SK-N-SH treated with all-trans-retinoic acid at 6 μM for 48 hours (cell line): ENCODE measurements at regions not wholly inside any gene's neighbourhood (a gene's known extent, or its start where the extent isn't known, plus 50 kb on each side); places are given as distances from the start of the nearest gene placed in this dataset.

ENCODE experiments used
- ATAC-seq: fragments of 200-7000 bp; cut with Tn5 transposase; 3 replicates; pipeline ENCODE4 v1.9.1; 2020; ENCODE audit warnings: mild to moderate bottlenecking, moderate library complexity
- ARNTL ChIP-seq: fragments of 450-650 bp; formaldehyde crosslinking; IDR thresholded peaks from 2 replicates; pipeline ENCODE4 v1.5.0; 2020; ENCODE audit warnings: low read depth, mild to moderate bottlenecking, moderate library complexity, borderline replicate concordance
- BACH2 ChIP-seq: fragments of 250-450 bp; sonication (Bioruptor Pico); IDR thresholded peaks from 2 replicates; pipeline ENCODE4 v1.9.0; 2021; ENCODE audit warnings: mild to moderate bottlenecking, borderline replicate concordance
- CREB5 ChIP-seq: fragments of 250-450 bp; sonication (Bioruptor Pico); IDR thresholded peaks from 2 replicates; pipeline ENCODE4 v1.5.1; 2020; ENCODE audit warnings: low read depth, mild to moderate bottlenecking, moderate library complexity
- CSDC2 ChIP-seq: fragments of 250-450 bp; sonication (Bioruptor Pico); IDR thresholded peaks from 2 replicates; pipeline ENCODE4 v1.5.0; 2020; ENCODE audit warnings: mild to moderate bottlenecking, moderate library complexity
- CSRNP3 ChIP-seq: fragments of 250-450 bp; sonication (Bioruptor Pico); IDR thresholded peaks from 2 replicates; pipeline ENCODE4 v1.5.1; 2021; ENCODE audit warnings: mild to moderate bottlenecking, moderate library complexity
- ESRRG ChIP-seq: fragments of 250-450 bp; sonication (Bioruptor Pico); IDR thresholded peaks from 2 replicates; pipeline ENCODE4 v1.6.1; 2021; ENCODE audit warnings: mild to moderate bottlenecking
- GLIS3 ChIP-seq: fragments of 250-450 bp; sonication (Bioruptor Pico); IDR thresholded peaks from 2 replicates; pipeline ENCODE4 v1.5.0; 2020; ENCODE audit warnings: mild to moderate bottlenecking, moderate library complexity
- ISL1 ChIP-seq: fragments of 250-450 bp; sonication (Bioruptor Pico); IDR thresholded peaks from 2 replicates; pipeline ENCODE4 v2.1.2; 2022; ENCODE audit warnings: mild to moderate bottlenecking, moderate library complexity
- OSR1 ChIP-seq: fragments of 250-450 bp; sonication (Bioruptor Pico); IDR thresholded peaks from 2 replicates; pipeline ENCODE4 v1.8.0; 2022; ENCODE audit warnings: moderate library complexity, mild to moderate bottlenecking, inconsistent platforms
- PATZ1 ChIP-seq: fragments of 250-450 bp; sonication (Bioruptor Pico); IDR thresholded peaks from 2 replicates; pipeline ENCODE4 v1.8.0; 2020; ENCODE audit warnings: mild to moderate bottlenecking, moderate library complexity, borderline replicate concordance
- POU6F1 ChIP-seq: fragments of 250-450 bp; sonication (Bioruptor Pico); IDR thresholded peaks from 2 replicates; pipeline ENCODE4 v1.8.0; 2021; ENCODE audit warnings: low read depth, mild to moderate bottlenecking, moderate library complexity, borderline replicate concordance
- RARB ChIP-seq: fragments of 250-450 bp; sonication (Bioruptor Pico); IDR thresholded peaks from 2 replicates; pipeline ENCODE4 v1.8.0; 2021; ENCODE audit warnings: mild to moderate bottlenecking, moderate library complexity
- SNAI2 ChIP-seq: fragments of 250-450 bp; sonication (Bioruptor Pico); IDR thresholded peaks from 2 replicates; pipeline ENCODE4 v1.5.0; 2020; ENCODE audit warnings: mild to moderate bottlenecking, moderate library complexity
- TCF4 ChIP-seq: fragments of 250-450 bp; sonication (Bioruptor Pico); IDR thresholded peaks from 2 replicates; pipeline ENCODE4 v1.8.0; 2021; ENCODE audit warnings: mild to moderate bottlenecking, moderate library complexity, borderline replicate concordance
- TOX ChIP-seq: fragments of 250-450 bp; sonication (Bioruptor Pico); IDR thresholded peaks from 2 replicates; pipeline ENCODE4 v1.8.0; 2021; ENCODE audit warnings: mild to moderate bottlenecking, moderate library complexity, borderline replicate concordance
- TSHZ2 ChIP-seq: fragments of 250-450 bp; sonication (Bioruptor Pico); IDR thresholded peaks from 2 replicates; pipeline ENCODE4 v1.5.0; 2020; ENCODE audit warnings: mild to moderate bottlenecking, moderate library complexity
- ZC3H10 ChIP-seq: fragments of 250-450 bp; sonication (Bioruptor Pico); IDR thresholded peaks from 2 replicates; pipeline ENCODE4 v1.5.1; 2021; ENCODE audit warnings: mild to moderate bottlenecking, moderate library complexity
- ZFP3 ChIP-seq: fragments of 250-450 bp; sonication (Bioruptor Pico); IDR thresholded peaks from 2 replicates; pipeline ENCODE4 v1.5.0; 2020; ENCODE audit warnings: mild to moderate bottlenecking, moderate library complexity
- ZFP30 ChIP-seq: fragments of 450-650 bp; formaldehyde crosslinking; IDR thresholded peaks from 2 replicates; pipeline ENCODE4 v1.5.0; 2022; ENCODE audit warnings: mild to moderate bottlenecking, moderate library complexity
- ZNF70 ChIP-seq: fragments of 450-650 bp; formaldehyde crosslinking; IDR thresholded peaks from 2 replicates; pipeline ENCODE4 v1.5.0; 2020; ENCODE audit warnings: mild to moderate bottlenecking, moderate library complexity
- ZNF8 ChIP-seq: fragments of 450-650 bp; formaldehyde crosslinking; IDR thresholded peaks from 2 replicates; pipeline ENCODE4 v1.5.0; 2020; ENCODE audit warnings: mild to moderate bottlenecking, moderate library complexity

GRCh38 chrX:122418758-122419157 is 765.3 kb upstream of the GRIA3 start:
- no peak for TF ChIP-seq GLIS3 (CRISPR knock-in tag)
- no peak for TF ChIP-seq CSDC2
- TF ChIP-seq ESRRG (CRISPR knock-in tag): no peak
- TF ChIP-seq BACH2 (CRISPR knock-in tag): no peak
- no peak for TF ChIP-seq RARB
- no peak for TF ChIP-seq SNAI2 (CRISPR knock-in tag)
- TF ChIP-seq ZFP30 (CRISPR knock-in tag): no peak
- no peak for TF ChIP-seq ISL1 (CRISPR knock-in tag)
- no peak for TF ChIP-seq ZNF70 (CRISPR knock-in tag)
- TF ChIP-seq TSHZ2 (CRISPR knock-in tag): no peak
- no peak for ATAC-seq

- ATAC-seq: no peak
- TF ChIP-seq CREB5 (CRISPR knock-in tag): no peak
- no peak for TF ChIP-seq RARB
- no peak for TF ChIP-seq ZNF70 (CRISPR knock-in tag)
- no peak for TF ChIP-seq TSHZ2 (CRISPR knock-in tag)
- no peak for TF ChIP-seq TOX (CRISPR knock-in tag)
- TF ChIP-seq ISL1 (CRISPR knock-in tag): no peak
- TF ChIP-seq CSDC2: no peak
- TF ChIP-seq ZFP3 (CRISPR knock-in tag): no peak
- TF ChIP-seq ESRRG (CRISPR knock-in tag): no peak
- no peak for TF ChIP-seq ARNTL (CRISPR knock-in tag)
- TF ChIP-seq PATZ1 (CRISPR knock-in tag): no peak
- no peak for TF ChIP-seq ZNF8
- TF ChIP-seq GLIS3 (CRISPR knock-in tag): no peak
- TF ChIP-seq TCF4 (CRISPR knock-in tag): no peak
- no peak for TF ChIP-seq OSR1
- no peak for TF ChIP-seq SNAI2 (CRISPR knock-in tag)
- no peak for TF ChIP-seq ZFP30 (CRISPR knock-in tag)
These were observed 762.5 kb upstream of the GRIA3 start for GRCh38 chrX:122421434-122422121.

- ATAC-seq: no peak
- TF ChIP-seq POU6F1 (CRISPR knock-in tag) (no peak), TSHZ2 (CRISPR knock-in tag) (no peak), TCF4 (CRISPR knock-in tag) (no peak), OSR1 (no peak), ZC3H10 (no peak), BACH2 (CRISPR knock-in tag) (no peak), SNAI2 (CRISPR knock-in tag) (no peak), ISL1 (CRISPR knock-in tag) (no peak), RARB (no peak), CSRNP3 (no peak), ZNF8 (no peak), TOX (CRISPR knock-in tag) (no peak), ZFP30 (CRISPR knock-in tag) (no peak)
These were observed 761.5 kb upstream of the GRIA3 start for GRCh38 chrX:122422547-122422946.
